Activated naive CD4-positive, alpha-beta T cell treated with anti-CD3 and anti-CD28 coated beads for 36 hours (primary cell): ENCODE measurements at regions not wholly inside any gene's neighbourhood (a gene's known extent, or its start where the extent isn't known, plus 50 kb on each side); places are given as distances from the start of the nearest gene placed in this dataset.

Source experiments
- CTCF ChIA-PET: fragments of 350-600 bp; sonication (Branson Sonifier 250); formaldehyde crosslinking; loops from one replicate; lab custom pipeline; 2021; ENCODE audit warnings: antibody characterized with exemption; lab: Charles Lee
- DNase-seq: peaks from one replicate; pipeline ENCODE4 v3.0.0-alpha.2; 2020
- H3K27ac Mint-ChIP-seq: one replicate; pipeline ENCODE4 v1.8.0; 2021; ENCODE audit warnings: mild to moderate bottlenecking, mixed read lengths
- H3K27me3 Mint-ChIP-seq: one replicate; pipeline ENCODE4 v1.8.0; 2021; ENCODE audit warnings: low read depth, mixed read lengths
- H3K36me3 Mint-ChIP-seq: one replicate; pipeline ENCODE4 v1.8.0; 2021; ENCODE audit warnings: low read depth, mixed read lengths
- H3K4me1 Mint-ChIP-seq: one replicate; pipeline ENCODE4 v1.8.0; 2021; ENCODE audit warnings: low read depth, mixed read lengths
- H3K4me3 Mint-ChIP-seq: one replicate; pipeline ENCODE4 v1.8.0; 2021; ENCODE audit warnings: mild to moderate bottlenecking, moderate library complexity, mixed read lengths
- H3K9me3 Mint-ChIP-seq: one replicate; pipeline ENCODE4 v1.8.0; 2021; ENCODE audit warnings: mixed read lengths
- intact Hi-C: fragments of 100-400 bp; cut with micrococcal nuclease; formaldehyde crosslinking; loops from one replicate; pipeline ENCODE4 v1.15.1; 2023

DNA sequence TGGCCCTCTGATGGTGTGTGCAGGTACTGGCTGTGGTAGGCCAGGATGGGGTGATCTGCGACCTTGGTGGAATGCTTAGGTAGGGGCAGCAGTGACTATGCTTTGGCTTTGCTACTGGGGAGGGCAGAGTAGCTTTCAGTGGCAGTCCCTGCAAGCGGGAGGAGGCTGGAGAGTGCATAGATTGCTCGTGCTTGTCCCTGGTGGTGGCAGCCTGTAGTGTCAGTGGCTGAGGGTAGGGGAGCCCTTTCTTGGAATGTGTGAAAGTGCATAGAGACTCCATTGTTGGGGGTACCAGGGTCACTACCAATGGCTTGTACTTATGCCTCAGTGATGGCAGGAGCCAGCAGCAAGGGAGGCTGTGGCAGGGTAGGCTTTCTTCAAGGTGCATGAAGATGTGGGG, 582.6 kb downstream of the MRPL39 start:
- DNase-seq = no peak
- CTCF ChIA-PET = no interaction called here
- no peaks in the 10 kb centered on the region for H3K9me3 Mint-ChIP-seq
- H3K27ac Mint-ChIP-seq = no peak overlapping the region
- no peaks in the 10 kb centered on the region for H3K36me3 Mint-ChIP-seq
- intact Hi-C loops = no loop called here
- no peaks in the 10 kb centered on the region for H3K4me1 Mint-ChIP-seq
- H3K4me3 Mint-ChIP-seq = no peak overlapping the region
- no peaks in the 10 kb centered on the region for H3K27me3 Mint-ChIP-seq

GRCh38 chr21:25005388-25005787, 601.9 kb downstream of the MRPL39 start:
- CTCF ChIA-PET = no interaction called here
- intact Hi-C loops = no loop called here
- Mint-ChIP-seq H3K36me3 (no peaks in the 10 kb centered on the region), H3K4me1 (no peaks in the 10 kb centered on the region), H3K27ac (no peak overlapping the region), H3K27me3 (no peaks in the 10 kb centered on the region), H3K9me3 (no peaks in the 10 kb centered on the region), H3K4me3 (no peak overlapping the region)
- DNase-seq = no peak

DNA sequence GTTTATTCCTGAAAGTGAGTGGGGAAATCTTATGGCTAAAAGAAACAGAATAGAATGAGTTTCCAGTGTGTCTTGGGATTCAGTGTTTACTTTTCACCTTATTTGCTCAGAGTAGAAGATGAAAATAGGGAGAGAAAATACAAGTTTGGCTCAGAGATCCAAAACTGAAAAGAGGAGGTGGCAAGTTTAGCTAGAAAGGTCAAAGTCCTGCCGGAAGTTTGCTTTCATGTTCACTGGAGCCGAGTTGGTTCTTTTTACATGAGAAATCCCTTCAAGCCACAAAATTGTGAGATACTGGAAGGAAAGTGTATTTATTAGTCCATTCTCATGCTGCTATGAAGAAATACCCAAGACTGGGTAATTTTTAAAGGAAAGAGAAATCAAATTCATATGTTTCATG, 604.6 kb downstream of the MRPL39 start:
- intact Hi-C loops = no loop called here
- DNase-seq = no peak
- Mint-ChIP-seq H3K27me3 (no peaks in the 10 kb centered on the region), H3K27ac (no peak overlapping the region), H3K4me1 (no peaks in the 10 kb centered on the region), H3K4me3 (no peak overlapping the region), H3K9me3 (no peaks in the 10 kb centered on the region), H3K36me3 (no peaks in the 10 kb centered on the region)
- CTCF ChIA-PET = no interaction called here

DNA sequence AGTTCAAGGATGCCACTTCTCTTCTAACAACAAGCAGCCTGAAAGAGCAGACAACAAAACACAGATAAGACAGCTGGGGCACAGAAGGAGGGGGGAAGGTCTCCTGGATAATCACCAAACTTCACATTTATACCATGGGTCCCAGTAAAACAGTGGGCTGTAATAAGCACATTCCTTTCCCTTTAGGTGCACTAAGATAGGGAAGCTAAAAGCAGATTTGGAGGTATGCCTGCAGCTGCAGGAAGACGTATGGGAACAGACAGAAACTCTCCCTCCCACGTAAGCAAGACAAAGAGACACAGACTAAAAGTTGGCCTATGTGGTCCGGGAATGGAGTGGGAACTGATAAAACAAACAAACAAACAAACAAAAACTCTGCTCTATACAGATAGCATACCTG, 612.1 kb downstream of the MRPL39 start:
- Mint-ChIP-seq H3K27ac (no peak overlapping the region), H3K4me1 (no peaks in the 10 kb centered on the region), H3K9me3 (peaks cover 3% of the 10 kb centered on the region), H3K27me3 (no peaks in the 10 kb centered on the region), H3K4me3 (no peak overlapping the region), H3K36me3 (no peaks in the 10 kb centered on the region)
- CTCF ChIA-PET = no interaction called here
- DNase-seq = no peak
- intact Hi-C loops = no loop called here

DNA sequence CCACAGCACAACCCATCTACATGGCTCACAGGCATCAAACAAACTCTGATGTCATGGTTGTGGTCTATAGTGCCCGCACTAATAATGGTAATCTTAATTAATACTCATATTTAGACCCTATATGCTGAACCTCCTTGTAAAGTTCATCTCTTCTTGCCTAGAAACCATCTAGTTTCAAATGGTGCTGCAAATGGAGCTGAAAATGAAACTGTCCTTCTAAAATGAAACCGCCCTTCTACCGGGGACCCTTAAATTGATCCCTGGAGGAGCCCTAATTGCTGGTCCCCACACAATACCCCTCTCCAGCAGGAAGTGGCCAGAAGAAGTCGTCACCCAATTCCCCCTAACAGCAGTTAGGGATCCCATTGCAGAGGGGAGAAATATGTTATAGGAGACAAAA, 612.6 kb downstream of the MRPL39 start:
- CTCF ChIA-PET = no interaction called here
- Mint-ChIP-seq H3K4me3 (no peak overlapping the region), H3K36me3 (no peaks in the 10 kb centered on the region), H3K4me1 (no peaks in the 10 kb centered on the region), H3K27ac (no peak overlapping the region), H3K27me3 (no peaks in the 10 kb centered on the region), H3K9me3 (peaks cover 3% of the 10 kb centered on the region)
- no peak for DNase-seq
- intact Hi-C loops = no loop called here

GRCh38 chr21:24989516-24989915, 617.8 kb downstream of the MRPL39 start:
- intact Hi-C loops = no loop called here
- H3K9me3 Mint-ChIP-seq = peaks cover 3% of the 10 kb centered on the region
- CTCF ChIA-PET = no interaction called here
- H3K27me3 Mint-ChIP-seq = no peaks in the 10 kb centered on the region
- no peak overlapping the region for H3K4me3 Mint-ChIP-seq
- no peak overlapping the region for H3K27ac Mint-ChIP-seq
- no peaks in the 10 kb centered on the region for H3K36me3 Mint-ChIP-seq
- DNase-seq = no peak
- H3K4me1 Mint-ChIP-seq = no peaks in the 10 kb centered on the region

DNA sequence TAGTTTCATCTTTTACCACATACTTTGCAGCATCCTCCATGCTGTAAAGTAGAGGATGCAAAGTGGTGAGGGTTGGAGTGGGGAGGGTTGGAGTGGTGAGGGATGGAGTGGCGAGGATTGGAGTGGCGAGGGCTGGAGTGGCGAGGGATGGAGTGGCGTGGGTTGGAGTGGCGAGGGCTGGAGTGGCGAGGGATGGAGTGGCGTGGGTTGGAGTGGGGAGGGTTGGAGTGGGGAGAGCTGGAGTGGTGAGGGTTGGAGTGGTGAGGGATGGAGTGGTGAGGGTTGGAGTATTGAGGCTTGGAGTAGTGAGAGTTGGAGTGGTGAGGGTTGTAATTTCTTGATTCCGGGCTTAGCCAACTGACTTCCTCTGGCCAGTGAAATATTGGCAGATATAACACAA, 618.3 kb downstream of the MRPL39 start:
- no peak for DNase-seq
- no peak overlapping the region for H3K4me3 Mint-ChIP-seq
- no peaks in the 10 kb centered on the region for H3K36me3 Mint-ChIP-seq
- H3K27me3 Mint-ChIP-seq = no peaks in the 10 kb centered on the region
- H3K4me1 Mint-ChIP-seq = no peaks in the 10 kb centered on the region
- intact Hi-C loops = no loop called here
- peaks cover 3% of the 10 kb centered on the region for H3K9me3 Mint-ChIP-seq
- H3K27ac Mint-ChIP-seq = no peak overlapping the region
- CTCF ChIA-PET = no interaction called here

GRCh38 chr21:24976238-24976637, 631.0 kb downstream of the MRPL39 start:
- CTCF ChIA-PET = no interaction called here
- Mint-ChIP-seq H3K27ac (no peak overlapping the region), H3K4me3 (no peak overlapping the region), H3K9me3 (peaks cover 13% of the 10 kb centered on the region), H3K27me3 (no peaks in the 10 kb centered on the region), H3K36me3 (no peaks in the 10 kb centered on the region), H3K4me1 (no peaks in the 10 kb centered on the region)
- intact Hi-C loops = no loop called here
- no peak for DNase-seq

DNA sequence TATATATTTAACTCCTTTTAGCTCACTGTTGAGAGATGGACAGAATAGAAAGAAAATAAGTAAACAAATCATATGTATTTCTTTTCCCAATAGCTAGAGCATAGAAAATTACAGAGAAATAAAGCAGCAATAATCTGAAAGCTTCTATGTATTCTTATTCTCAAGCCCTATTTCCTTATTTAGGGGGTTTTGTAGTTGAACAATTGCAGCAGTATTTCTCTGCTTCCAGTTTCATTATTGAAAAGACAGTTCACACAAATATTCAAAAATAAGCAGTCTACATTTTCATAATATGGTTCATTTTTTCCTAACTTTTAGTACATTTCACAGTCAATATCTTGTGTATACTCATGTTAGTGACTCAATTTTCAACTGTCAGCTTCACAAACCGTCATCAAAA, 638.2 kb downstream of the MRPL39 start:
- Mint-ChIP-seq H3K27me3 (no peaks in the 10 kb centered on the region), H3K4me3 (no peak overlapping the region), H3K4me1 (no peaks in the 10 kb centered on the region), H3K36me3 (no peaks in the 10 kb centered on the region), H3K9me3 (peaks cover 11% of the 10 kb centered on the region), H3K27ac (no peak overlapping the region)
- DNase-seq = no peak
- CTCF ChIA-PET = no interaction called here
- intact Hi-C loops = no loop called here

DNA sequence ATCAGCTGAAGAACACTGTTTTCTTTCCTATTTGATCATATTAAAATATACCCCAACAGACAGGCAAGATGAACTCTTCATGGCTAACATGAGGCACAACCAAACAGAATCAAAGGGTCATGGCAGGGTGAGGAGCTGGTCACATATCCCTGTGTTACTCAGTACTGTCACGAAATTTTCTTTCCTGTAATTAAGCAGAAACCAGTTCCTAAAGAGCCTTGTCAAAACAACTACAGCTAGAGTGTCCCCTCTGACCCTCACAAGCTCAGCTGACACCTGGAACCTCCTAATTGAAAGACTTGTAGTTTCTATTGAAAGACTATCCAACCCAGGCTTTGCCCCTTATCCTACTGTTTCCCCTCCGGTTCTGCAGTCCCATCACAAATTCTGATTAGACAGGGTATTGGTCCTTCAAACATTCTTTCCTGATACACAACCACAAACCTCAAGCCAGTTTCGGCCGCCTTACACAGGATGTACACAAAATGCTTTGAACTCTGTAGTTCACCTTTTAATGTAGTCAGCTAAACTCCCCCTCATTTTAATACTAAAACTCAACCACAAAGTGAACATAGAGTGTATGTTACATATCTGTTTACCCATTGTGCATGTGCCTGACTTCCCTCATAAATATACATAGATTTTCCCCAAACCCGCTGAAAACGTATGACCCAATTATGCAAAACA, 651.9 kb downstream of the MRPL39 start:
- H3K4me3 Mint-ChIP-seq = no peak overlapping the region
- no peaks in the 10 kb centered on the region for H3K9me3 Mint-ChIP-seq
- DNase-seq = no peak
- H3K4me1 Mint-ChIP-seq = no peaks in the 10 kb centered on the region
- intact Hi-C loops = no loop called here
- no peaks in the 10 kb centered on the region for H3K36me3 Mint-ChIP-seq
- CTCF ChIA-PET = no interaction called here
- peak overlapping the region; percentile 54 for H3K27ac Mint-ChIP-seq
- H3K27me3 Mint-ChIP-seq = no peaks in the 10 kb centered on the region

DNA sequence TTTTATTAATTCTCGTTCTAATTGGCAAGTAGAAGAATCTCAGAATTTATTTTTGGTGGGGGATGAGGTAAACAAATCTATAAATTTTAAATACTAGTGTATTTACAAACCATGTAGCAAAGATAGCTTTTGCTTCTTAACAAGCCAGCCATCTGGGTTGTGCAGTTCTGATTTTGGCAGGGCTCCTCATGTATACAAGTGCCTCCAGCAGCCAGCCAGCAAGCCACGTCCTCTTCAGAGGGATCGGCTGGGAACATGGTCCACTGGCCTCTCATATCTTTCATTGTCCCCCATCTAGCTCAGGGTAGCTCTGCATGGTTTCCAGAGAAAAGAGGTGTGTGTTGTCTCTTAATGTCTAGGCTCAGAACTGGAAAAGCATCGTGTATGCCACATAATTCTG, 659.1 kb downstream of the MRPL39 start:
- H3K27me3 Mint-ChIP-seq = no peaks in the 10 kb centered on the region
- CTCF ChIA-PET = no interaction called here
- H3K4me1 Mint-ChIP-seq = no peaks in the 10 kb centered on the region
- no peak overlapping the region for H3K27ac Mint-ChIP-seq
- H3K4me3 Mint-ChIP-seq = no peak overlapping the region
- DNase-seq = no peak
- H3K9me3 Mint-ChIP-seq = no peaks in the 10 kb centered on the region
- H3K36me3 Mint-ChIP-seq = no peaks in the 10 kb centered on the region
- intact Hi-C loops = no loop called here

GRCh38 chr21:24945910-24946309, 661.4 kb downstream of the MRPL39 start:
- intact Hi-C loops = no loop called here
- Mint-ChIP-seq H3K27me3 (no peaks in the 10 kb centered on the region), H3K36me3 (no peaks in the 10 kb centered on the region), H3K4me3 (no peak overlapping the region), H3K4me1 (no peaks in the 10 kb centered on the region), H3K27ac (no peak overlapping the region), H3K9me3 (no peaks in the 10 kb centered on the region)
- no peak for DNase-seq
- CTCF ChIA-PET = no interaction called here

DNA sequence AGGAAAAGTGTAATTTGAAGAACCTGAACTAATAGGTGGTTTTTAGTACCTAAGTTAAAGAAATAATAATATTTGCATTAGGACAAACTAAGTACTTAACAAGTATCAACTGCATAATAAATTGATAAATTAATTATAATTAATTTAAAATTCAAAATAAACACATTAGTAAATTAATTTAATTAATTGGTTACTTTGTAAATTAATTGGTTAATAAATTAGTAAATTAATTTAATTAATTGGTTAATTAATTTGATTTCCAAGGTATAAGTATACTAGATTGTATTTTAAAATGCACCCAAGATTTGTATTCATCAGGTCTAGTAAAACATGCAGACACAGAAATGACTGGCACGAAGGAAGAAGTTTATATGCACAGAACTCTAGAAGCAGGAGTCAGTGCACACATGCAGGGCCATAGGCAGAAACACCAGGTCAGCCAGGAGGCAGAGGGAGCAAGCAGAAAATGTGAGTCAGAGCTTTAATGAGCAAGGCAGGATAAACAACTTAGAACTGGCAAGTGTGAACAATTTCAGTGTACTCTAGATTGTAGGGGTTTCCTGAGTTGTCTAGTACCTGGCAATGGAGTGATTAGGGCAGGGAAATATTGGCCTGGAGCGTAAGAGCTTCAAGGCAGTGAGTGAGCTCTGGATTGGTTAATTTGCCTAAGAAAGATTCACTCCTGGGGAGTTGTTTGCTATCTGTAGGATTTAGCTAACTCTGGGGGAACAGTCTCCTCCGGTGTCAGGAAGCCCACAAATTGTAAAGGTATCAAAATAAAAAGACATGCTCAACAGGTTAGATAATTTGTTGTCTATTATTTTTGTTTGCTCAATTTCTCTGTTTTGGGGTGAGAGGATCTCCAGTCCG, 665.7 kb downstream of the MRPL39 start:
- DNase-seq = no peak
- Mint-ChIP-seq H3K27me3 (no peaks in the 10 kb centered on the region), H3K4me3 (no peak overlapping the region), H3K9me3 (no peaks in the 10 kb centered on the region), H3K4me1 (no peaks in the 10 kb centered on the region), H3K36me3 (no peaks in the 10 kb centered on the region), H3K27ac (no peak overlapping the region)
- intact Hi-C loops = no loop called here
- CTCF ChIA-PET = no interaction called here
